SU-DHL-6 (cell line): ENCODE measurements at regions not wholly inside any gene's neighbourhood (a gene's known extent, or its start where the extent isn't known, plus 50 kb on each side); places are given as distances from the start of the nearest gene placed in this dataset.

Experiments used
- H2AFZ ChIP-seq: fragments of 200-600 bp; sonication (generic); 2 replicates; pipeline ENCODE4 v1.6.1; 2014; ENCODE audit warnings: low read depth, mild to moderate bottlenecking, moderate library complexity, mixed read lengths, antibody characterized with exemption, low read length; ENCODE audit not compliant: severe bottlenecking
- H3F3A ChIP-seq: fragments of 200-600 bp; shearing (Covaris generic); 2 replicates; pipeline ENCODE4 v1.6.0; 2016; ENCODE audit warnings: antibody characterized with exemption, mild to moderate bottlenecking; ENCODE audit not compliant: insufficient read depth
- H3K27ac ChIP-seq: fragments of 200-600 bp; sonication (generic); 2 replicates; pipeline ENCODE4 v1.5.1; 2016; ENCODE audit warnings: low read depth, mild to moderate bottlenecking, low read length, moderate library complexity, mixed read lengths
- H3K27me3 ChIP-seq: fragments of 200-600 bp; sonication (generic), shearing (Covaris generic); 2 replicates; pipeline ENCODE4 v1.6.0; 2014; ENCODE audit warnings: mild to moderate bottlenecking, low read length
- H3K36me3 ChIP-seq: fragments of 200-600 bp; sonication (generic); 2 replicates; pipeline ENCODE4 v1.6.1; 2014; ENCODE audit warnings: mild to moderate bottlenecking, low read length, mixed read lengths
- H3K4me2 ChIP-seq: fragments of 300-600, 200-600 bp; shearing (Covaris generic), sonication (generic); 2 replicates; pipeline ENCODE4 v1.6.0; 2014; ENCODE audit warnings: low read length, low read depth, mild to moderate bottlenecking; ENCODE audit not compliant: poor library complexity, severe bottlenecking
- H3K4me3 ChIP-seq: fragments of 200-600 bp; sonication (generic); 2 replicates; pipeline ENCODE4 v1.5.1; 2014; ENCODE audit warnings: antibody characterized with exemption, low read length, mild to moderate bottlenecking, mixed read lengths; ENCODE audit not compliant: insufficient read depth, poor library complexity, severe bottlenecking
- H3K79me2 ChIP-seq: fragments of 200-600 bp; sonication (generic); 2 replicates; pipeline ENCODE4 v1.6.1; 2014; ENCODE audit warnings: mild to moderate bottlenecking, low read length, moderate library complexity; ENCODE audit not compliant: insufficient read depth
- H3K9ac ChIP-seq: fragments of 200-600 bp; sonication (generic); 2 replicates; pipeline ENCODE4 v1.7.0; 2014; ENCODE audit warnings: mild to moderate bottlenecking, low read length
- H3K9me2 ChIP-seq: fragments of 200-600 bp; sonication (generic); replicated peaks from 2 replicates; pipeline ENCODE4 v1.6.1; 2014; ENCODE audit warnings: low read length; ENCODE audit not compliant: insufficient read depth
- H3K9me3 ChIP-seq: fragments of 200-600 bp; sonication (generic); 2 replicates; pipeline ENCODE4 v1.6.1; 2014; ENCODE audit warnings: low read length, mixed read lengths; ENCODE audit not compliant: insufficient read depth
- H4K20me1 ChIP-seq: fragments of 200-600 bp; sonication (generic); 2 replicates; pipeline ENCODE4 v1.6.1; 2014; ENCODE audit warnings: low read depth, mild to moderate bottlenecking, antibody characterized with exemption, low read length, moderate library complexity, mixed read lengths
- CTCF ChIP-seq: fragments of 200-600 bp; sonication (generic); IDR thresholded peaks from one replicate; pipeline ENCODE4 v1.5.1; 2017; ENCODE audit warnings: antibody characterized with exemption, mild to moderate bottlenecking, low read length, moderate library complexity; ENCODE audit not compliant: insufficient read depth, poor library complexity, severe bottlenecking
- EZH2phosphoT487 ChIP-seq: fragments of 200-600 bp; sonication (generic), shearing (Covaris generic); conservative IDR thresholded peaks from 2 replicates; pipeline ENCODE4 v1.6.1; 2018; ENCODE audit warnings: mild to moderate bottlenecking, antibody characterized with exemption, low read length, moderate library complexity, mixed read lengths

DNA sequence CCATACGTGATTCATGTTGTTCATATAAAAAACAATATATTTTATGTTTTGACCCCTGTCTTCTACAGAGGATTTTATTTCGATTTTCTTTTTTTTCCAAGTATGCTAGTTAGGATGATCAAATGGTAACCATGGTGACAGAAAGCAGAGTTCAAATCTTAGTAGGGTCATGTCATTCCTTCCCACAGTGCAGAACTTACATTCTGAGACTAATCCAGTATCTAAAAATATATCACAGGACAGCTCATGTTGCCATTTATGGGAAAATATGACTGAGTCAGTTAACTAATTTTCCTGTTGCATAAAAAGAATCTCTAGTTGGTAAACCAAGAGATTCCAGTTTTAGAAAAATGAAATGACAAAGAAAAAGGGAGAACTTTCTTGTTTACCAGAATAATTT, 209.5 kb downstream of the PARM1 start:
- Histone ChIP-seq H3K4me2 (peak overlapping the region; percentile 35), H3F3A (peaks cover 9% of the 10 kb centered on the region; the same call in 1 of the 2 replicates), H3K36me3 (no peaks in the 10 kb centered on the region), H3K27ac (peak overlapping the region; percentile 65; the same call in 1 of the 2 replicates), H3K9ac (no peak overlapping the region), H3K27me3 (no peaks in the 10 kb centered on the region), H4K20me1 (no peaks in the 10 kb centered on the region), H2AFZ (no peak overlapping the region), H3K9me2 (no peaks in the 10 kb centered on the region), H3K4me3 (no peak overlapping the region), H3K9me3 (no peaks in the 10 kb centered on the region), H3K79me2 (no peaks in the 10 kb centered on the region)
- TF ChIP-seq EZH2phosphoT487 (no peak), CTCF (no peak)

- H3K36me3 ChIP-seq = no peaks in the 10 kb centered on the region
- H3K9me2 ChIP-seq = no peaks in the 10 kb centered on the region
- no peak for TF ChIP-seq EZH2phosphoT487
- TF ChIP-seq CTCF = no peak
- no peak overlapping the region for H3K9ac ChIP-seq
- no peak overlapping the region for H3K4me2 ChIP-seq
- peaks cover 9% of the 10 kb centered on the region; the same call in 1 of the 2 replicates for H3F3A ChIP-seq
- H3K27ac ChIP-seq = no peak overlapping the region
- no peak overlapping the region for H3K4me3 ChIP-seq
- no peaks in the 10 kb centered on the region for H3K79me2 ChIP-seq
- H2AFZ ChIP-seq = no peak overlapping the region
- no peaks in the 10 kb centered on the region for H3K9me3 ChIP-seq
- no peaks in the 10 kb centered on the region for H4K20me1 ChIP-seq
- no peaks in the 10 kb centered on the region for H3K27me3 ChIP-seq
Observed at GRCh38 chr4:75141162-75141561, 208.2 kb downstream of the PARM1 start.

DNA sequence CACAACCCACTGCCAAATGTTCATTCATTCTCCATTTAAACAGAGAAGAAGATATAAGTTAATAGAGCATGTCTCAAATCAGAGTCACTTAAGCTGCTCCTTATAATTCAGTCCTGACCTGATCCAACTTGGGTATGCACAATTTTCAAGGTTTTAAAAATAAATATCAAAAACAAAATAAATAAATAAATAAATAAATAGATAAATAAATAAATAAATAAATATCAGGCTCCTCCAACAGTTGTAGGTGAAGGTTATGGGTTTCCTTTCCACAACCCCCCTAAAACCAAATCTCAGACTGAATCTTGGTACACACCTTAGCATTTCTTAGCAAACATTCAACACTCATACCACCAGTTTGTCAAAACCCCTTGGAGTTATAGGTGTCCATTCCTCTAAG, 204.4 kb downstream of the PARM1 start:
- no peaks in the 10 kb centered on the region for H3K27me3 ChIP-seq
- no peaks in the 10 kb centered on the region for H4K20me1 ChIP-seq
- peaks cover 29% of the 10 kb centered on the region for H3F3A ChIP-seq
- H3K36me3 ChIP-seq = no peaks in the 10 kb centered on the region
- H3K4me2 ChIP-seq = peak overlapping the region; percentile 81
- H2AFZ ChIP-seq = no peak overlapping the region
- H3K79me2 ChIP-seq = no peaks in the 10 kb centered on the region
- TF ChIP-seq CTCF (no peak), EZH2phosphoT487 (no peak)
- H3K27ac ChIP-seq = peak overlapping the region; percentile 99
- H3K9me2 ChIP-seq = no peaks in the 10 kb centered on the region
- no peaks in the 10 kb centered on the region for H3K9me3 ChIP-seq
- H3K9ac ChIP-seq = 0 out of 2 replicates have a peak overlapping the region, but pooled peaks have one; percentile 16
- H3K4me3 ChIP-seq = no peak overlapping the region
